NB4 (cell line): ENCODE measurements at regions not wholly inside any gene's neighbourhood (a gene's known extent, or its start where the extent isn't known, plus 50 kb on each side); places are given as distances from the start of the nearest gene placed in this dataset.

Experiments
- DNase-seq: peaks from one replicate; pipeline ENCODE4 v3.0.0; 2010; ENCODE audit warnings: low read depth
- H3K4me3 ChIP-seq: one replicate; pipeline ENCODE4 v1.5.1; 2011; ENCODE audit warnings: mild to moderate bottlenecking, low read depth, low read length, moderate library complexity
- MAX ChIP-seq: IDR thresholded peaks from 2 replicates; pipeline ENCODE4 v1.6.1; 2011; ENCODE audit warnings: low read depth, low read length
- MYC ChIP-seq: IDR thresholded peaks from 2 replicates; pipeline ENCODE4 v1.6.1; 2011; ENCODE audit warnings: low read depth, low read length
- POLR2A ChIP-seq: IDR thresholded peaks from 2 replicates; pipeline ENCODE4 v1.6.1; 2011; ENCODE audit warnings: mild to moderate bottlenecking; ENCODE audit not compliant: insufficient read length; ENCODE audit errors: extremely low read depth
- TF ChIP-seq, protein P1 (sequence below): IDR thresholded peaks from one replicate; pipeline ENCODE4 v1.5.1; 2012; ENCODE audit warnings: low read depth, low read length

DNA sequence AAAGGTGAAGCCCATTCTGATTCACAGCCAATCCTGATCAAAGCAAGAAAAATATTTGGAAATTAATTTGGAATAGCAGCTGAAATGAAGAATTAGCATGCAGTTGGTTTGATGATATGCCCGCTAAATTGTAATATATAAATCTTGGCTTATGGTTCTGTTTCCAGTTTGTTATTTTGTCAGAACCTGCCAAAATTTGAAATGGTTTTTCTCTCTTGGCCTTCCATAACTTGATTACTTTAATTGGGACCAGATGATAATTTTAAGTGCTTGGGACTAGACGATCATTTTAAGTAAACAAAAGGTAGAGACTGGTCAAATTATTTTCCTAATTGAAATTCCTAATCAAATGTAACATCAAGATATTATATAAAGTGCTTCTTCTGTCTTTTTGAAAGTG is 842.4 kb downstream of the TBL1XR1 start:
- DNase-seq, result no peak
- H3K4me3 ChIP-seq, result no peak overlapping the region
- TF ChIP-seq MYC, result no peak
- TF ChIP-seq, protein P1, sequence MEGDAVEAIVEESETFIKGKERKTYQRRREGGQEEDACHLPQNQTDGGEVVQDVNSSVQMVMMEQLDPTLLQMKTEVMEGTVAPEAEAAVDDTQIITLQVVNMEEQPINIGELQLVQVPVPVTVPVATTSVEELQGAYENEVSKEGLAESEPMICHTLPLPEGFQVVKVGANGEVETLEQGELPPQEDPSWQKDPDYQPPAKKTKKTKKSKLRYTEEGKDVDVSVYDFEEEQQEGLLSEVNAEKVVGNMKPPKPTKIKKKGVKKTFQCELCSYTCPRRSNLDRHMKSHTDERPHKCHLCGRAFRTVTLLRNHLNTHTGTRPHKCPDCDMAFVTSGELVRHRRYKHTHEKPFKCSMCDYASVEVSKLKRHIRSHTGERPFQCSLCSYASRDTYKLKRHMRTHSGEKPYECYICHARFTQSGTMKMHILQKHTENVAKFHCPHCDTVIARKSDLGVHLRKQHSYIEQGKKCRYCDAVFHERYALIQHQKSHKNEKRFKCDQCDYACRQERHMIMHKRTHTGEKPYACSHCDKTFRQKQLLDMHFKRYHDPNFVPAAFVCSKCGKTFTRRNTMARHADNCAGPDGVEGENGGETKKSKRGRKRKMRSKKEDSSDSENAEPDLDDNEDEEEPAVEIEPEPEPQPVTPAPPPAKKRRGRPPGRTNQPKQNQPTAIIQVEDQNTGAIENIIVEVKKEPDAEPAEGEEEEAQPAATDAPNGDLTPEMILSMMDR, result no peak
- no peak for TF ChIP-seq POLR2A
- no peak for TF ChIP-seq MAX

DNA sequence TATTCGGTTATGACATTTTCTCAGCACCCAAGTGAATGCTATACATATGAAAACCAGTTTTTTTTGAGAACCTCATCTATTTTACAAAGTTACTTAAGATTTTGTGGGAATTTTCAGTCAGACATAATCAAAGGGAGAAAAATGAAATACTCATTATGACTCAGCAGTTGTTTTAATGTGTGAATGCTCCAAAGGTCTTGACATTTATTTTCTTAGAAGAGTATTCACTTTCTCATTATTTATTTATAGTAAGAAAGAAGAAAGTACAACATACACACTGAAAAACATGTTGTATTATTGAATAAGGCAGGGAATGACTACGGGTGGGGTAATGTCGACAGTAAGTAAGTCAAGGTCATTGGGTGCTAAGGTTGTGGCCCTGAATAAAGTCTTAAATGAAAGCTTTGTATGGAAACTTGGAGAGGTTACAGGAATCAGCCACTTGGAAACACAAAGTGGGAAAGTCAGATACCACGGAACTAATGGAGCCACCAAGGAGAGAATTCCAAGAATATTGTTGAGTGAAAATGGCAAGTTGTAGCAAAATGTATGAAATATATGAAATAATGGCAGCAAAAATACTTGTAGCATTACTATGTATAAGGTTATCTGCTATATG is 844.5 kb downstream of the TBL1XR1 start:
- TF ChIP-seq, protein P1, result no peak
- TF ChIP-seq MYC (no peak), POLR2A (no peak), MAX (no peak)
- no peak overlapping the region for H3K4me3 ChIP-seq
- no peak for DNase-seq

GRCh38 chr3:176351408-176351807 is 845.9 kb downstream of the TBL1XR1 start:
- TF ChIP-seq POLR2A, result no peak
- H3K4me3 ChIP-seq, result no peak overlapping the region
- no peak for DNase-seq

DNA sequence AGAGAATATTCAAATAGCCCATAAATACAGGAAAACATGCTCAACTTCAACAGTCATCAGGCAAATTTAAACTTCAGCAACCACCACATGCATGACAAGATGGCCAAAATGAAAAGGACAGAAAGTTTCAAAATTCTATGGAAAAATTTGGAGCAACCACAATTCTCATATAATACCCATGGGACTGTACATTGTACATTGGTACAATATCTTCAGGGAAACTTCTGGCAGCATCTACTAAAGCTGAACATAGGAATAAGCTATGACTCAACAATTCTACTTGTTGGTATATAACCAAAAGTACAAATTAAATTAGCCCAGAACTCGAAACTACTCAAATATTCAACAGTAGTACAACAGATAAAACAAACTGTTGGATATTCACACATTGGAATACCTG is 847.6 kb downstream of the TBL1XR1 start:
- H3K4me3 ChIP-seq, result no peak overlapping the region
- TF ChIP-seq MYC (no peak), MAX (no peak), POLR2A (no peak)
- DNase-seq, result no peak

DNA sequence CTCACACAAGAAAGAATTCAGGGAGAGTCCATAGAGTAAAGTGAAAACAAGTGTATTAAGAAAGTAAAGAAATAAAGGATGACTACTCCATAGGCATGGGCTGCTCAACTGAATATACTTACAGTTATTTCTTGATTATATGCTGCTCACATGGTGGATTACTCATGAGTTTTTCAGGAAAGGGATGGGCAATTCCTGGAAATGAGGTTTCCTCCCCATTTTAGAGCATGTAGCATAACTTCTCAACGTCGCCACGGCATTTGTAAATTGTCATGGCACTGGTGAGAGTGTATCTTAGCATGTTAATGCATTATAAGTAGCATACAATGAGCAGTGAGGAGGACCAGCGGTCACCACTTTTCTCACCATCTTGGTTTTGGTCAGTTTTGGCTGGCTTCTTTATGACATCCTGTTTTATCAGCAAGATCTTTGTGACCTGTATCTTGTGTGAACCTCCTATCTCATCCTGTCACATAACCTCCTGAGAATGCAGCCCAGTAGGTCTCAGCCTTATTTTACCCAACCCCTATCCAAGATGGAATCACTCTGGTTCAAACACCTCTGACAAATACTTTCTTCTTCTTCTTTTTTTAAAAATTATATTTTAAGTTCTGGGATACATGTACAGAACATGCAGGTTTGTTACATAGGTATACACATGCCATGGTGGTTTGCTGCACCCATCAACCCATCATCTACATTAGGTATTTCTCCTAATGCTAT is 849.7 kb downstream of the TBL1XR1 start:
- no peak for DNase-seq
- no peak for TF ChIP-seq POLR2A
- TF ChIP-seq MYC, result no peak
- TF ChIP-seq, protein P1, result no peak
- TF ChIP-seq MAX, result no peak
- no peak overlapping the region for H3K4me3 ChIP-seq

DNA sequence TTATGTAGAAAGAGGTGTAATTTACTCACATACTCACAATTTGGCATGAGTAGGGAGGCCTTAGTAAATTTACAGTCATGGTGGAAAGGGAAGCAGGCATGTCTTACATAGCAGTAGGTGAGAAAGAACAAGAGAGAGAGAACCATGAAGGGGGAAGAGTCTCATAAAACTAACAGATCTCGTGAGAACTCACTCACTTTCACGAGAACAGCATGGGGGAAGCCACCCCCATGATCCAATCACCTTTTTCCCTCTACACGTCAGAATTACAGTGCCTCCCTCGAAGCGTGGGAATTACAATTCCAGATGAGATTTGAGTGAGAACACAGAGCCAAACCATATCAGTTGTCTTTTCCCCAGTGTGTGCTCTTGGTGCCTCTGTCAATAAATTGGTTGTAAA is 855.3 kb downstream of the TBL1XR1 start:
- TF ChIP-seq POLR2A, result no peak
- no peak for TF ChIP-seq MAX
- TF ChIP-seq, protein P1, result no peak
- TF ChIP-seq MYC, result no peak
- no peak overlapping the region for H3K4me3 ChIP-seq
- DNase-seq, result no peak

DNA sequence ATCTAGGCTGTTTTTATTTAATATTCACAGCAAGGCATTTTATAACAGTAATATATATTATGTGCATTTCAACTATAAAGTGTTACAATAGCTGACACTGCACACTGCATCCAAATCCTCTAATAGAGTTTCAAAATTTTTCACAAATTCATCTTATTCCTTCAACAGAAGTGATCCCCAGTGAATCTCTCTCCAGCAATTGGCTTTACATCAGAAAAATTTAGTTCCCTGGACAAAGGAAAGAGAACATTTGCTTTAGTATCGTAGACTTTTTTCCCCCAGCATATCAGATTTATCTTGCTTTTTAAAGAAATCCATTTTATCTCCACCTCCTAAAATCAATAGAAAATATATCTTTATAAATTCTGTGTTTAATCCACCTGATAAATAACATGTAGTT is 868.6 kb downstream of the TBL1XR1 start:
- no peak overlapping the region for H3K4me3 ChIP-seq
- no peak for DNase-seq
- TF ChIP-seq MYC (no peak), MAX (no peak), POLR2A (no peak)
- TF ChIP-seq, protein P1, result no peak
